Liver (tissue), 3 donors: ENCODE measurements at regions not wholly inside any gene's neighbourhood (a gene's known extent, or its start where the extent isn't known, plus 50 kb on each side); places are given as distances from the start of the nearest gene placed in this dataset.

Experiments used
- ATF3 ChIP-seq: IDR thresholded peaks from 2 replicates; pipeline ENCODE4 v1.6.1; 2016; ENCODE audit warnings: antibody characterized with exemption
- CTCF ChIP-seq: fragments of 150-350 bp; IDR thresholded peaks from 2 replicates; pipeline ENCODE4 v1.5.1; 2017; ENCODE audit warnings: improper control_type of control experiment, low read depth, low read length; ENCODE audit not compliant: missing input control
- GABPA ChIP-seq, 2 donors: IDR thresholded peaks in 1 of 2; conservative IDR thresholded peaks in 1 of 2; 2 replicates each; pipeline ENCODE4 v1.6.1; 2016; ENCODE audit warnings: antibody characterized with exemption in 2 of 2, mild to moderate bottlenecking in 1 of 2, moderate library complexity in 1 of 2
- NR2F2 ChIP-seq: IDR thresholded peaks from 2 replicates; pipeline ENCODE4 v1.6.1; 2016; ENCODE audit warnings: antibody characterized with exemption
- REST ChIP-seq: IDR thresholded peaks from 2 replicates; pipeline ENCODE4 v1.6.1; 2016; ENCODE audit warnings: antibody characterized with exemption, mild to moderate bottlenecking
- RXRA ChIP-seq, 2 donors: IDR thresholded peaks; 2 replicates each; pipeline ENCODE4 v1.6.1; 2017 to 2018; ENCODE audit warnings: antibody characterized with exemption in 2 of 2, mild to moderate bottlenecking in 1 of 2
- SP1 ChIP-seq: IDR thresholded peaks from 2 replicates; pipeline ENCODE4 v1.6.1; 2018; ENCODE audit warnings: antibody characterized with exemption, mild to moderate bottlenecking
- TAF1 ChIP-seq: conservative IDR thresholded peaks from 2 replicates; pipeline ENCODE4 v1.6.1; 2016; ENCODE audit warnings: antibody characterized with exemption, mild to moderate bottlenecking
- donor health status: healthy.
- donor health status: healthy.

GRCh38 chrX:56107320-56107719 is 124.8 kb upstream of the KLF8 start:
- no peak for TF ChIP-seq CTCF
- TF ChIP-seq GABPA (IDR thresholded peaks at IDR 0.05 in 1 of 2, conservative IDR thresholded peaks at IDR 0.05 in 1 of 2): no peak
- no peak for TF ChIP-seq ATF3
- TF ChIP-seq TAF1: no peak
- no peak for TF ChIP-seq RXRA (IDR thresholded peaks at IDR 0.05)
- no peak for TF ChIP-seq SP1
- TF ChIP-seq REST: no peak
- no peak for TF ChIP-seq NR2F2
